GM19438 (cell line): ENCODE measurements at regions not wholly inside any gene's neighbourhood (a gene's known extent, or its start where the extent isn't known, plus 50 kb on each side); places are given as distances from the start of the nearest gene placed in this dataset.

Experiments used
- ATAC-seq: cut with Tn5 transposase; IDR thresholded peaks from one replicate; pipeline ENCODE4 v1.9.1; 2021; ENCODE audit warnings: low read depth; ENCODE audit not compliant: unreplicated experiment

DNA sequence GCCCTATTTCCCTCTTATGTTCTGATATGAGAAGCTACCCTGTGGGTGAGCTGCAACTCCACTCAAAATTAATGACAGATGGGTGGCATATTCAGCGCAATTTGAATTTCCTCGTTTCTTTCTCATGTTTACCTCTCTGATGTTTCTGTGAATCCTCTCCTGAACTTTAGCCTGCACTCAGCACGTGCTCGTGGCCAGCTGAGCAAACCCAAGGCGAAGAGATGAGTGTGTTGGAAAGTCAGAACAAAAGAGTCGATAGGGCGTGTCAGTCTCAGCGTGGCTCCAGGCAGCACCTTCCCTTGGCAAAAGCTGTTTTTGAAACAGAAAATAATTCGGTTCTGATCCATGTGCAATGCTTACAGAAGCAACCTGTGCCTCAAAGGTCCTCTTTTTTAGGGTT lies 226.1 kb upstream of the GMDS start:
- ATAC-seq: no peak

DNA sequence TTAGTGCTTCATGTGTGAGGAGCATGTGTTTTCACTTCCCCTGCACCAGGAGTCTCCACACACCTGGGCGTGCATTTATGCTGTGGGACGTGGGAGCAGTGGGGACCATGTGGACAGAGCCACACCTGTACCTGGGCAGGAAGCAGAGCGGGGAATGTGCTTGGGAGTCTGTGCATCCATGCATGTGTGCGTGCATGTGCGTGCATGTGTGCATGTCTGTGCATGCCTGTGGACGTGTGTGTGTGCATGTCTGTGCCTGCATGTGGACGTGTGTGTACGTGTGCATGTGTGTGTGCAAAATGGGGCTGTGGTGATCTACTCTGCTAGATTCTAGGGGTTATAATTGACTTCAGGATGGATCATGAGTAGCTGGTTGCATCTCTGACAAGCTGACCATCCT lies 224.0 kb upstream of the GMDS start:
- no peak for ATAC-seq

DNA sequence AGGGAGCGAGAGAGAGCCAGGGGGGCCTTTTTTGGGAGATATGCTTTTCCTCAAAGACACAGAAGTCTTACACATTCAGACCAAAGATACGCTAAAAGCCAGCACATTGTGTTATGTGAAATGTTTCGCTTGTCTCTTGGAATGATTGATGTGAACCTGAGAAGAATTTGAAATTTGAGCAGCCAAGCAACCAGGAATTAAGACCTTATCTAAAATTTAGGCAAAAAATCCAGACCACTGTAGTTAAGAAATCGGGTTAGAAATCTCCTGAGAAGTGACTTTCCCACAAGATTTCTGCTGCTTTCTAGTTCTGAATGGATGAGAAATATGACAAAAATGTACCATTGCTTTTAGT lies 223.2 kb upstream of the GMDS start:
- ATAC-seq: no peak

DNA sequence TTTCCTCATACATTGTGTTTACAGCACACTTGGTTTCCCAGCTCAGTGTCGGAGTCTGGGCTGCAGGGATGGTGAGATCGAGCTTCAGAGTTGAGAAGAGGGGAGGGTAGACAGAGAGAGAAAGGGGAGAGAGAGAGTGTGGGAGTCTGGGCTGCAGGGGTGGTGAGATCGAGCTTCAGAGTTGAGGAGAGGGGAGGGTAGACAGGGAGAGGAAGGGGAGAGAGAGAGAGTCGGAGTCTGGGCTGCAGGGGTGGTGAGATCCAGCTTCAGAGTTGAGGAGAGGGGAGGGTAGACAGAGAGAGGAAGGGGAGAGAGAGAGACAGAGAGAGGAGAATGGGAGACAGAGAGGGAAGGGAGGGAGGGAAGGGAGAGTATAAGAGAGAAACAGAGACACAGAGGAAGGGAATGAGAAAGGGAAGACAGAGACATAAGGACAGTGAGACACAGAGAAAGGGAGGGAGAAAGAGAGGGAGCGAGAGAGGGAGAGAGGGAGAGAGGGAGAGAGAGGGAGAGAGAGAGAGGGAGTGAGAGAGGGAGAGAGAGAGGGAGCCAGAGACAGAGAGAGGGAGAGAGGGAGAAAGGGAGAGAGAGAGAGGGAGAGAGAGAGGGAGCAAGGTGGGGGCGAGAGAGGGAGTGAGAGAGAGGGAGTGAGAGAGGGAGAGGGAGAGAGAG lies 222.7 kb upstream of the GMDS start:
- no peak for ATAC-seq

DNA sequence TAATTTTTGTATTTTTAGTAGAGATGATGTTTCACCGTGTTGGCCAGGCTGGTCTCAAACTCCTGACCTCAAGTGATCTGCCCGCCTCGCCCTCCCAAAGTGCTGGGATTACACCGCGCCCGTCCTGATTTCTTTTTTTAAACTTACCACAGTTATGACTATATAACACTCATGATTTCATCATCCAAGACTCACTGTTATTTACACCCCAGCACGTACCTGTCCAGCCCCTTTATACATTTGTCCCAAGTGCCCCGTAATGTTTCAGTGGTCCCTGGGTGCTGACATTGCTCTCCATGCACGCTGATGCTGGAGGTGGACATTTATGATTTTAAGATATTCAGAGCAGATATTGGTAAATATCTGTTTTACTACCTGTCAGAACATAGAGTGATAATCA lies 219.9 kb upstream of the GMDS start:
- no peak for ATAC-seq

DNA sequence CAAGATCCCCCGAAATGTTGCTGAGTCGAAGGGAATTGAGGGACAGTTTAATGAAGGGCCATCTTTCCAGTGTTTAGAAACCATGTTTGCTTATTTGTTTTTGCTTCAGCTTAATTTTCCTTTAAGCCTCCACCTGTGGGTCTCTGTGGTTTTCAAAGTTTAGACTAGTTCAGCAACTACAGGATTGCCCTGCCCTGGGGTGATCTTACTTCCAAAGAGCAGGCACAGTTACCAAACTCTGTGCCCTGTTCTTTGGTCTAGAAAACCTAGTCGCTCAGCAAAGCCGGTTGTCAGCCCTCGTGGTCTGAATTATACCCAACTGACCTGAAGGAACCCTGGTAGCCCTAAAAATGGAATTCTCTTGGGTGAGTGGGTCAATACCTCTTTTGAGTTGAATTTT lies 219.2 kb upstream of the GMDS start:
- no peak for ATAC-seq

DNA sequence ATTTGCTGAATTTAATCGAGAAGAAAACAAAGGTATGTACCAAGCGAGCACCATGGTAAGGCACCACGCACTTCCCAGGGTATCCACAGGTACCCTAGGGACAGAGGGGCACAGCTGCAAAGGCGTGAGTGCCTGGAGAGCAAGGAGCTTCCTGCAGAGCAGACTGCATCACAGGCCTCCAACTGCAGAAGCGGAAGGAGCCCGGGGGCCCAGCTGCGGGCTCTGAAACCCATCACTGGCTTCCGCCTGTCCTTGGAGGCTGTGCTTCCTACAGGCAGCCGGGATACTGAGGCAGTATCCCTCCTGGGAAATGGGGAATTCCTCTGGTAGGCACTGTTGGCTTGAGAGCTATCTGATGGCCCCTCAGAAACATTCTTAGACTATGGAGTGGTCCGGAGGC lies 217.4 kb upstream of the GMDS start:
- ATAC-seq: no peak

DNA sequence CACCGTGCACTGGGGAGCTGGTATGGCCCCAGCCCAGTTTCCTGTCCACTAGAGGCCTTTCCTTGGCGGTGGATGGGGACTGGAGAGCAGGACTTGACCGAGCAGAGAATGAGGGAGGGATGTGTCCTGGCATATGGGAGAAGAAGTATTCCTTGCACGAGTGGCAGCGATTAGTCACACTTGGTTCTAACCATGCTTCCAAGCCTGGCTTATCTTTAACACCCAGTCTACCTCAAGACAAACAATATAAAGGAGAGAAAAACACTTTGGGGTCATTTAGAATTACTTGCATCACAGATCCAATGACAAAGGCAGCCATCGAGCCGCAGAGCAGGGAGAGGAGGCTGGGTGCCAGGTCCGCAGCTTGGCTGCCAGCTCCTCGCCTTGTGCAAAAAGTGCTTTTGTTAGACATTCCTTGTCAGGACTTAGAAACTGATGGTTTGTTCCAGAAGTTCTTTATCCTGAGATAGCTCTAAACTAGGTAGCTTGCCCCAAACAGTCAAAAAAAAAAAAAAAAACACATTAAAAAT lies 214.9 kb upstream of the GMDS start:
- ATAC-seq: no peak

DNA sequence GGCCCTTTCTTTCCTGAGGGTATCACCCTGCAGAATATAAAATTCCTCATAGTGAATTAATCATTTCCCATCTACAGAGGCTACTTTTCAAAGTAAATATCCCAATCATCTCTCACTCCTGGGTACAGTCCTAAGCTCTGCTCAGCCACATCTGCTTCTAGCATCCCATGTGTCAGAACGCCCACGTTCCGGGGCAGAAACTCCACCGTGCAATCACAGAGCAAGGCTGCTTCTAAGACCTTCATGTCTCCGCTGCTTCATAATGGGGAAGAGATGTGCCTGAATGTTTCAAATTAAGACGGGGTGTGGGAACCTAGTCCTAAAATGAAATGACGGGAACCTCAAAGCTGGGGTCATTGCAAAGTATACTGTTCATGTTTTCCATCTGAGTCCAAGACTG lies 208.8 kb upstream of the GMDS start:
- ATAC-seq: no peak

DNA sequence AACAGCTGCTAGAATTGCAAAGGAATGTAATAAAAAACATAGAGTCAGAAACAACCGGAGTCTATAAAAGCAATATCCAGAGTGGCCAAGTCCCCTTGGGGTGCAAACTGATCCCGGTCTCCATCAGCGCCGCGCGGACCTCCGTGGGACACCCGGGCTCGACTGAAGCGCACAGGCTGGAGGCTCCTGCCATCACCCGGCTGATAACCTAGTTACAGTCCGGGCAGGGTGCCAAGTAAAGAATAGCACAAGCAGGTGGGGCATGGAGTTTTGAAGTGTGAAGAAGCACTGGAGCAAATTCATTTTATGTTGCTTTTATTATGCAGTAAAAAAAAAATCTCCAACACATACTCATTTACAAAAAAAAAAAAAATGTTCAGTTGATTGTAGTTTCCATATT lies 205.1 kb upstream of the GMDS start:
- no peak for ATAC-seq

DNA sequence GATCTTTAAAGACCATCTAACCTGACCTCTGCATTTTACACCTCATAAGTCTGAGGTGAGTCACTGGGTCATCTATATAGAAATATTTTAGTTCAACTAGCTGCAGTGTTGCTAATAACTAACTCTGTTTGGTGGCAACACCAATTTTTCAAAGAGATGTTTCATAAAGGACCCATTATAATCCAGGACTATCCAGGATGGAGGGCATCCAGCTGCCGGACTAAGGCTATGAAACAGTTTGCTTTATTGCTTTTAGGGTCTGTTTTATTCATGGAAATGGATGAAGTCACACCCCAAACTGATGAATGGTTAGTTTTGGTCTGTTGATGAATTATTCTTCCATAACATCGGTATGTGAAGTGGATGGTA lies 204.2 kb upstream of the GMDS start:
- no peak for ATAC-seq

DNA sequence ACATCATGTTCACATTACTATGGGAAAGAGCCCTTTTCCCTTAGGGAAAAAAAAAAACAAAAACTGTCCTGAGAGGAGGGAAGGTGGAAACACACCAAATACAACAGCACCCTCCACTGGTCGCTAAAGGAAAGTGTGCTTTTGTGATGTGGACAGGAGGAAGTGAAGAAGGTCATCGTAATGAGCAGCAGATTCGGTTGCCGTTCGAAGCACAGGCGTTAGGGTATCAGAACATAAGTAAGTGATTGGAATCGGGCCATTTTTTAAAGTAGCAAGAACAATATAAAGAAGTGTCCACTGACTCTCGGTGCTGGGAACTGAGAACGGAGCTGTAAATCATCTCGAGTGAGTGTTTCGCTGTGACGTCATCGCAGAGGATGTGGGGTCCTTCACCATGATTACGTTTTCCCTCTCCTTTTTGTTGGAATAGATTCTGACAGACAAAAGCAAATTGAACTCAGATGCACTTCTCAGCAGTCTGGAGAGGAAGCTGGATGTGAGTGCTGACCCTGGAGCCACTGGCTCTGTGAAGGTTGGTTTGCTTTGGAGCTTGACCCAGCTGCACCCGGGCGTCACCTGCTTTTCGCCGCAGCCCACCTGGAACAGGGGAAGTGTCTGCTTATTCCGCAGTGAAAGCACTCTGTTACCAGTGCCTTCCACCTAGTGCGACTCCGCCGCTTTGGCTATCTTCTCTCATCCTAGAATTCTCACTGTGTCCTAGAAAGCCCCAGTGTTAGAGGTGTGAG lies 203.6 kb upstream of the GMDS start:
- no peak for ATAC-seq

DNA sequence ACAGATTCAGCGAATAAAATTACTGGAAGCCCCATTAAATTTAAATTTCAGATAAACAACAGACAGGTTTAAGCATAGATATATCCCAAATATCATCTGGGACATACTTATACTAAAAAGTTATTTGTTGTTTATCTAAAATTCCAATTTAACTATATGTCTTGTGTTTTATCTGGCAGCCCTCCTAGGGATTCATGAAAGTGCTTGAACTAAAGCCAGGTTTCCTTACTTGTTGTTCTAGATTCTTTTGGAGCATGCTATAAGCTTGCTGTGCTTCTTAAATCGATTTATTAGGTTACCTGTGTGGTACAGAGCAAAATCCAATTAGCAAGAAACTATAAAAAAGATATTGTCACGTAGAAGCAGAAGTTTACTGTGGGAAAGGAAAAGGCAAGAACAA lies 202.5 kb upstream of the GMDS start:
- ATAC-seq: no peak

DNA sequence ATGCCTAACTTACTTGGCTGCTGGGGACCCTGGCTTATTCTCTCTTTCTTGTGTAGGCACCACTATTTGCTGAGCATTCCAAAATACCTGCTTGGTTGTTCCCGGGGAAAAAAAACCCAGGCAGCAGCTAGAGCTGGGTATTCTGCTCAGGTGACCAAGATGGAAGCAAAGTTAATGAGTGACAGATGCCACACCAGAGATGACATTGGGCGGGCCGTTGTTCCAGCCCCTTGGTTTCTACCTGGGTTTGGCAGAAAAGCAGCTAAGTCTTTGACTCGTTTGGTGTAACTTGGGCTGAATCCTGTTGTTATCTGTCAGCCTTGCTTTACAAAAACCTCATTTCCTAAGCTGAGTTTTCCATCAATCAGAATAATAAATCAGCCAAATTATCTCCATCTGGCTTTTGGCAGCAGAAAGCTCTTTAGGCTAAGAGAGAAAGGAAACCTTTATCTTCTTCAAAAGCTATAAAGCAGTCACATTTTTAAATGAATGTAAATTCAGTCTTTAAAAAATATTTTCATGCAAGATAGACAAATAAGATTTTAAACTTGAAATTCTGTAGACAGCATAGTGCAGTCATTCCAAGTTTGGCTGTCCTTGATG lies 202.0 kb upstream of the GMDS start:
- ATAC-seq: no peak

DNA sequence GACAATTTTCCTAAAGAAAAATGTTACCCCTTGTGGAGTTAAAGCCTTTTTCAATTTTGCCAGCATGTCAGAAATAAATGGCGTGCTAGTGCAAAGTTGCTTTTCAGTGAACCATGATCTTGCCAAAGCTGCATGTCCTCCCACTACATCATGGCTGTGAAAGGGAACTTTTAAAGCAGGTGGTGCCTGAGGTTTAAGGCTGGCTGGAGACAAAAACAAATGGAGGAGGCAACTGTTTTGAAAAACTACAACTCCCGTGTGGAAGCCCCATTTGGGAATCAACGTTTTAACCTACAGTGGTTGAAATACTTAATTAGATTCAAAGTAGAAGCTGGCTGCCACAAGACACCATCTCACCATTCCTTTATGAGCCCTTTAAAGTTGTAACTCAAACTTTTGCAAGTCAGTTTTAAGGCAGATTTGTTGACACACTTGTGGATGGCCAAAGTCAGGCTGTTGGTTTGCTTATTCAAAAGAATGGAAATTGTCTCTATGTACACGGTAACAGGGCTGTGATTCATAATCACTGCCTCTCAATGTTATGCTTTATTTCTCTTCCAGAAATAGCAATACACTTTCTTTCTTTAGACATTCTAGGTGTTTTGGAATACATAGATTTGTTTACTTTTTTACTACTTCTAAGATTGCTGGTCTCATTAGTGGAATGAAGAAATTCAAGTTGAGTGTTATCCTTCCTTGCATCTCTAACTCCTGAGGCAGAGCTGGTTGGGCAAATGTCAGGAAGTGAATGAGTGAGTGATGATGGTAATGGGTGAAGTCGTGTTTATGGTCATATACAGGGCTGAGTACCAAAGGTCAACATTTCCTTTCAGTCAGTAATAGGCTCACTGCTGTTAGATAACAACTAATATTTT lies 196.4 kb upstream of the GMDS start:
- no peak for ATAC-seq

DNA sequence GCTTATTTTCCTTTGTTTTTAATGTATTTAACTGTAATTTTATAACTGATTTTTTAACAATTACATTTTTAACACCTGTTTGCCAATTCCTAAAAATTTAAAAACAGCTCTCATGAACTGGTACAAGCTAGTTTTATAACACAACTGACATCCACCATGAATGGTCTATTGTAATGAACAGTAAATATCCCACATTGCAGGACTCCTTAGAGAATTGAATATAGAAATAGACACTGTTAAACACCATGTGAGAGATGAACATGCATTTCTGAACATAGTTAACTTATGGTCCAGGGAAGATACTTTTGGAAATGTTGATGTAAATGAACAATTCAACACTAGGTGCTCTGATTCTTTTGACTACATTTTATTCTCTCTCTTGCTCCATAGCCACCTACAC lies 195.1 kb upstream of the GMDS start:
- ATAC-seq: no peak

DNA sequence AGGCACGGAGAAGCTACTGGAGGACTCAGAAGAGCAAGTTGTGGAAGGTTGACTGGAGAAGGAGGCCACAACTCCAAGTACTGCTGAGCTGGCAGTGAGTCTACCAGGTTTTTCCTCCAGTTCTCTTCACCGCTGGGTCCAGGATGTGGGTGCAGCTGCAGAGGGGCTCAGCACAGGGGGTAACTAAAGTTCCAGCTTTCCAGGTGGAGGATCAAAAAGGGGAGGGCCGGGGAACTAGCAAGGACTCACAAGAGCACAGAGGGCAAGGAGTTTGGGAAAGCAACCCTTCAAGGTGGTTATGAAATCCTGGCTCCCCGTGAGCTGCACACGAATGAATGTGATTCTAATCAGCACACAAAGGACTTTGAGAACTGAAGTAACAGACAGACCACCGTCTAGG lies 194.2 kb upstream of the GMDS start:
- no peak for ATAC-seq

DNA sequence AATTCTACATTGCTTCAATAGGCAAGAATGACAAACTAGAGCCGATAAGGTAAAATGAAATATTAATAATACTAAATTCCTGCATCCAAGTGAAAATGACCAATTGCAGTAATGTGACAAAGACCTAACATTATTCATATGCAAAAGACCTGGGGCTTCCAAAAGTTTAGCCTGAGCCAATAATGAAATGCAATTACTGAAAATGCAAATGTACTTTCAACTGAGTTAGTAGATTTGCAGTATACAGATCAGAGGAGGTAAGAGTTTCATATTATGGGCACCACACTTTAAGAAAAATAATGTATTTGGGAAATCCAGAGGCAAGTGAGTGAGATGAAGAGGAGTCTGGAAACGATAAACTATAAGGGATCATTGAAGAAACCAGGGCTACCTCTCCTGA lies 193.7 kb upstream of the GMDS start:
- no peak for ATAC-seq

DNA sequence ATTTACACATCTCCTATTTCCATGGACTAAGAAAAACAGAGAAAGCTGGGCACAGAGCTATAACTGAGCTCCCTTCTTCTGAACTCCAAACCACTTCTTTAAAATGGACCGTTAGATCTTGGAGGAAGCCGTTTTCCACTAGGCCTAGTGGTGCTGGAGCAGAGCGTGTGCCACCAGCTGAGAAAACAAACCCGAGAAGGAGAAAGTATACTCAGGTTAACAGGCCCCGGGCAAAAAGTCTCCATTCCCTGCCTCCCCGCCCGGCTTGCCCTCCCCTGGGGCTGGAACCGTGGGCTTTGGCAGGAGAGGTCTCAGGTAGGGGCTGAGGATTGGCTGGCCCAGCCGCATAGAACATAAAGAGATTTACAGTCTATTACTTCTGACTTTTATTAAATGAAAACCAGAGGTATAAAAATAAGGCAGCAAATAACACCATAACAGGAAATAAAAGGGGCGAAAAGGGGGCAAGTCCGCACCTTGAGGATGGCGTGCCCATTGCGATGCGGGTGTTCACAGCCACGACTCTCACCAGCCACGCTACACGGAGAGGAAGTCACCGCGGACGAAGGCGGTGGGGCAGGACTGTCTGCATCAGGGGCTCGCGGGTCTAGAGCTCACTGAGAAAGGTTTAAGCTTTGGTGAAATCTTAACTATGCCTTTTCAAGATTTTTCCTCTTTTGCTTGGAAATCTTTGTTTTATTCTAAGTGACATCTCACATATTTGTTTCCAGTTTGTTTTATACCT lies 191.2 kb upstream of the GMDS start:
- no peak for ATAC-seq

DNA sequence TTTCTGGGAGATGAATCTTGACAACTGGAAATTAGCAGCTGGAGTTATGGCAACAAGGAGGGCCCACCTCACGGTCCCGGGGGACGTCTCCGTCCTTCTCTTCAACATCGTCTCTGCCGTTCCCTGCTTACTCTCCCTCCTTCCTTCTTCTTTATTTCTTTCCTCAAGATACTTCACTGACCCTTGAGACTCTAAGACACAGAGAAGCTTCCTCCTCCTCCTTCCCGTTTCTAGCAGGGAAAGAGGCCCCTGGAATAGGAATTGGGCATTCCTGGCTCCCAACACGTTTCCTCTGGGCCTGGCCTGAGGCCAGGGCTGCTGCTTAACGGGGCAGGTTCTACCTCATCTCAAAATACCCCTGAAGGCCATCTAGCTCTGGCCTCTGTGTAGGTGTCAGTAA lies 189.9 kb upstream of the GMDS start:
- ATAC-seq: no peak
